ENCODE measurements at regions not wholly inside any gene's neighbourhood (a gene's known extent, or its start where the extent isn't known, plus 50 kb on each side); places are given as distances from the start of the nearest gene placed in this dataset.
"Not testable (repeated sequence)": the region's sequence is repeated elsewhere in the genome, so short reads cannot be mapped to it uniquely, and the experiment has no call there.

DNA sequence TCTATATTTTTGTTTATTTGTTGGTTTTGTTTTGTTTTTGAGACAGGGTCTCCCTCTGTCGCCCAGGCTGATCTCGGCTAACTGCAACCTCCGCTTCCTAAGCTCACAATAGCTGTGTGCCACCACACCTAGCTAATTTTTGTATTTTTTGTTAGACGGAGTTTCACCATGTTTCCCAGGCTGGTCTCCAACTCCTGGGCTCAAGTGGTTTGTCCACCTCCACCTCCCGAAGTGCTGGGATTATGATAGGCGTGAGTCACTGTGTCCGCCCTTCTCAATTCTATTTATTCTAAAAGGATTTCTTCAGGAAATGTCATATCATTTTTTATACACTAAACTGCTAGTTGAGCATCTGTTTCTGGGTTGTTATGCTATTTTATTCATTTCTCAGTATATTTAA is 1206.0 kb downstream of the OLFM4 start:
- Histone ChIP-seq H3K4me1 (ENCODE audit: control insufficient read depth in 2 of 2, insufficient read depth in 2 of 2, low read length in 2 of 2) (no peaks in the 10 kb centered on the region), H3K9ac (ENCODE audit: low read depth in 1 of 2, low read length in 2 of 2) (no peak overlapping the region), H3K4me3 (ENCODE audit: low read length in 2 of 2) (no peak overlapping the region), H3K9me3 (ENCODE audit: control insufficient read depth in 2 of 2, low read length in 2 of 2) (peaks cover under 1 to 3% of the 10 kb centered on the region in 2 donors), H3K27me3 (ENCODE audit: control insufficient read depth in 2 of 2, insufficient read depth in 2 of 2, low read length in 2 of 2) (no peaks in the 10 kb centered on the region), H3K36me3 (ENCODE audit: control insufficient read depth in 2 of 2, insufficient read depth in 2 of 2, low read length in 2 of 2) (no peaks in the 10 kb centered on the region), H3K27ac (ENCODE audit: low read depth in 2 of 2, low read length in 2 of 2) (no peak overlapping the region)

- Histone ChIP-seq H3K27me3 (ENCODE audit: control insufficient read depth in 2 of 2, insufficient read depth in 2 of 2, low read length in 2 of 2) (no peaks in the 10 kb centered on the region), H3K9ac (ENCODE audit: low read depth in 1 of 2, low read length in 2 of 2) (no peak overlapping the region), H3K27ac (ENCODE audit: low read depth in 2 of 2, low read length in 2 of 2) (no peak overlapping the region), H3K4me1 (ENCODE audit: control insufficient read depth in 2 of 2, insufficient read depth in 2 of 2, low read length in 2 of 2) (no peaks in the 10 kb centered on the region), H3K36me3 (ENCODE audit: control insufficient read depth in 2 of 2, insufficient read depth in 2 of 2, low read length in 2 of 2) (no peaks in the 10 kb centered on the region), H3K9me3 (ENCODE audit: control insufficient read depth in 2 of 2, low read length in 2 of 2) (peaks cover 0 to 3% of the 10 kb centered on the region in 2 donors), H3K4me3 (ENCODE audit: low read length in 2 of 2) (no peak overlapping the region)
Observed at GRCh38 chr13:54241719-54242118, 1213.1 kb downstream of the OLFM4 start.

DNA sequence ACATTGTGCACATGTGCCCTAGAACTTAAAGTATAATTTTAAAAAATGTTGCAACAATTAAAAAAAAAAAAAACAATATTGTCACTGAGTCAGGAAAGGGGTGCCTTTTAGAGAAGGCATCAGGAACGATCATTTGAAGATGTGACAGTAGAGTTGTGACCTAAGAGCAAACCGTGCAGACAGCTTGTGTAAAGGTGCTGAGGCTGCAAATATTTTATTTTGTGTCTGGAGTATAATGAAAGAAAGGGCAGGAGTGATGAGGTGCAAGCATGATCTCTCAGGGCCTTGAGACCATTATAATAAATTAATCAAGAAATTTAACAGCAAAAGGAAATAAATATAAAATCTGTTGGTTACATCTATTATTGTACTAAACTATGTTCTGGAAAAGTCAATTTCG is 1219.7 kb downstream of the OLFM4 start:
- Histone ChIP-seq H3K27me3 (ENCODE audit: control insufficient read depth in 2 of 2, insufficient read depth in 2 of 2, low read length in 2 of 2) (no peaks in the 10 kb centered on the region), H3K9ac (ENCODE audit: low read depth in 1 of 2, low read length in 2 of 2) (no peak overlapping the region), H3K27ac (ENCODE audit: low read depth in 2 of 2, low read length in 2 of 2) (no peak overlapping the region), H3K4me3 (ENCODE audit: low read length in 2 of 2) (no peak overlapping the region), H3K4me1 (ENCODE audit: control insufficient read depth in 2 of 2, insufficient read depth in 2 of 2, low read length in 2 of 2) (no peaks in the 10 kb centered on the region), H3K36me3 (ENCODE audit: control insufficient read depth in 2 of 2, insufficient read depth in 2 of 2, low read length in 2 of 2) (no peaks in the 10 kb centered on the region), H3K9me3 (ENCODE audit: control insufficient read depth in 2 of 2, low read length in 2 of 2) (no peaks in the 10 kb centered on the region)

DNA sequence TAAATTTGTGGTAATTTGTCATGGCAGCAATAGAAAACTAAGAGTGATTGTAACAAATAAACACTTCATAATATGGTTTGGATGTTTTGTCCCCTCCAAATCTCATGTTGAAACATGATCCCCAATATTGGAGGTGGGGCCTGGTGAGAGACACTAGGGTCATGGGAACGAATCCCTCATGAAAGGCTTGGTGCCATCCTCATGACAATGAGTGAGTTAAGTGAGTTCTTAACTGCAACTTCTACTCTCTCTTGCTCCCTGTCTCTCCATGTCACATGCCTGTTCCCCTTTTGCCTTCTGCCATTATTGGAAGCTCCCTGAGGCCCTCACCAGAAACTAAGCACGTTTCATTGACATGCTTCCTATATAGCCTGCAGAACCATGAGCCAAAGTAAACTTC is 1233.2 kb downstream of the OLFM4 start:
- H3K36me3 ChIP-seq (ENCODE audit: control insufficient read depth in 2 of 2, insufficient read depth in 2 of 2, low read length in 2 of 2), result no peaks in the 10 kb centered on the region
- H3K4me3 ChIP-seq (ENCODE audit: low read length in 2 of 2), result no peak overlapping the region
- H3K27ac ChIP-seq (ENCODE audit: low read depth in 2 of 2, low read length in 2 of 2), result no peak overlapping the region

GRCh38 chr13:54263868-54264267 is 1235.3 kb downstream of the OLFM4 start:
- Histone ChIP-seq H3K4me3 (ENCODE audit: low read length in 2 of 2) (no peak overlapping the region), H3K27me3 (ENCODE audit: control insufficient read depth in 2 of 2, insufficient read depth in 2 of 2, low read length in 2 of 2) (no peaks in the 10 kb centered on the region), H3K36me3 (ENCODE audit: control insufficient read depth in 2 of 2, insufficient read depth in 2 of 2, low read length in 2 of 2) (no peaks in the 10 kb centered on the region), H3K9ac (ENCODE audit: low read depth in 1 of 2, low read length in 2 of 2) (no peak overlapping the region), H3K4me1 (ENCODE audit: control insufficient read depth in 2 of 2, insufficient read depth in 2 of 2, low read length in 2 of 2) (no peaks in the 10 kb centered on the region), H3K9me3 (ENCODE audit: control insufficient read depth in 2 of 2, low read length in 2 of 2) (no peaks in the 10 kb centered on the region), H3K27ac (ENCODE audit: low read depth in 2 of 2, low read length in 2 of 2) (no peak overlapping the region)

More for the DNA sequence above, 1233.2 kb downstream of the OLFM4 start:
- no peaks in the 10 kb centered on the region for H3K9me3 ChIP-seq (ENCODE audit: control insufficient read depth in 2 of 2, low read length in 2 of 2)
- no peak overlapping the region for H3K9ac ChIP-seq (ENCODE audit: low read depth in 1 of 2, low read length in 2 of 2)
- H3K27me3 ChIP-seq (ENCODE audit: control insufficient read depth in 2 of 2, insufficient read depth in 2 of 2, low read length in 2 of 2), result no peaks in the 10 kb centered on the region
- no peaks in the 10 kb centered on the region for H3K4me1 ChIP-seq (ENCODE audit: control insufficient read depth in 2 of 2, insufficient read depth in 2 of 2, low read length in 2 of 2)

GRCh38 chr13:54267253-54267668 is 1238.6 kb downstream of the OLFM4 start:
- H3K9ac ChIP-seq (ENCODE audit: low read depth in 1 of 2, low read length in 2 of 2); H3K27me3 ChIP-seq (ENCODE audit: control insufficient read depth in 2 of 2, insufficient read depth in 2 of 2, low read length in 2 of 2); H3K27ac ChIP-seq (ENCODE audit: low read depth in 2 of 2, low read length in 2 of 2); H3K36me3 ChIP-seq (ENCODE audit: control insufficient read depth in 2 of 2, insufficient read depth in 2 of 2, low read length in 2 of 2); H3K4me1 ChIP-seq (ENCODE audit: control insufficient read depth in 2 of 2, insufficient read depth in 2 of 2, low read length in 2 of 2); H3K4me3 ChIP-seq (ENCODE audit: low read length in 2 of 2); H3K9me3 ChIP-seq (ENCODE audit: control insufficient read depth in 2 of 2, low read length in 2 of 2): not testable (repeated sequence)

- H3K36me3 ChIP-seq (ENCODE audit: control insufficient read depth in 2 of 2, insufficient read depth in 2 of 2, low read length in 2 of 2); H3K27ac ChIP-seq (ENCODE audit: low read depth in 2 of 2, low read length in 2 of 2): not testable (repeated sequence)
Observed at GRCh38 chr13:54268013-54268695, 1239.5 kb downstream of the OLFM4 start.

GRCh38 chr13:54287062-54287764 is 1258.6 kb downstream of the OLFM4 start:
- no peaks in the 10 kb centered on the region for H3K27me3 ChIP-seq (ENCODE audit: control insufficient read depth in 2 of 2, insufficient read depth in 2 of 2, low read length in 2 of 2)
- H3K4me1 ChIP-seq (ENCODE audit: control insufficient read depth in 2 of 2, insufficient read depth in 2 of 2, low read length in 2 of 2), result no peaks in the 10 kb centered on the region
- no peak overlapping the region for H3K9ac ChIP-seq (ENCODE audit: low read depth in 1 of 2, low read length in 2 of 2)
- H3K27ac ChIP-seq (ENCODE audit: low read depth in 2 of 2, low read length in 2 of 2), result no peak overlapping the region
- no peaks in the 10 kb centered on the region for H3K36me3 ChIP-seq (ENCODE audit: control insufficient read depth in 2 of 2, insufficient read depth in 2 of 2, low read length in 2 of 2)
- H3K4me3 ChIP-seq (ENCODE audit: low read length in 2 of 2), result no peak overlapping the region
- H3K9me3 ChIP-seq (ENCODE audit: control insufficient read depth in 2 of 2, low read length in 2 of 2), result peaks cover 0 to 2% of the 10 kb centered on the region in 2 donors

More at GRCh38 chr13:54268013-54268695, 1239.5 kb downstream of the OLFM4 start:
- H3K4me1 ChIP-seq (ENCODE audit: control insufficient read depth in 2 of 2, insufficient read depth in 2 of 2, low read length in 2 of 2); H3K9me3 ChIP-seq (ENCODE audit: control insufficient read depth in 2 of 2, low read length in 2 of 2); H3K27me3 ChIP-seq (ENCODE audit: control insufficient read depth in 2 of 2, insufficient read depth in 2 of 2, low read length in 2 of 2); H3K9ac ChIP-seq (ENCODE audit: low read depth in 1 of 2, low read length in 2 of 2); H3K4me3 ChIP-seq (ENCODE audit: low read length in 2 of 2): not testable (repeated sequence)

- no peak overlapping the region for H3K9ac ChIP-seq (ENCODE audit: low read depth in 1 of 2, low read length in 2 of 2)
- no peak overlapping the region for H3K4me3 ChIP-seq (ENCODE audit: low read length in 2 of 2)
- H3K9me3 ChIP-seq (ENCODE audit: control insufficient read depth in 2 of 2, low read length in 2 of 2), result no peaks in the 10 kb centered on the region
- H3K4me1 ChIP-seq (ENCODE audit: control insufficient read depth in 2 of 2, insufficient read depth in 2 of 2, low read length in 2 of 2), result no peaks in the 10 kb centered on the region
- H3K27ac ChIP-seq (ENCODE audit: low read depth in 2 of 2, low read length in 2 of 2), result no peak overlapping the region
- no peaks in the 10 kb centered on the region for H3K36me3 ChIP-seq (ENCODE audit: control insufficient read depth in 2 of 2, insufficient read depth in 2 of 2, low read length in 2 of 2)
- H3K27me3 ChIP-seq (ENCODE audit: control insufficient read depth in 2 of 2, insufficient read depth in 2 of 2, low read length in 2 of 2), result no peaks in the 10 kb centered on the region
Observed at GRCh38 chr13:54301085-54301484, 1272.5 kb downstream of the OLFM4 start.

DNA sequence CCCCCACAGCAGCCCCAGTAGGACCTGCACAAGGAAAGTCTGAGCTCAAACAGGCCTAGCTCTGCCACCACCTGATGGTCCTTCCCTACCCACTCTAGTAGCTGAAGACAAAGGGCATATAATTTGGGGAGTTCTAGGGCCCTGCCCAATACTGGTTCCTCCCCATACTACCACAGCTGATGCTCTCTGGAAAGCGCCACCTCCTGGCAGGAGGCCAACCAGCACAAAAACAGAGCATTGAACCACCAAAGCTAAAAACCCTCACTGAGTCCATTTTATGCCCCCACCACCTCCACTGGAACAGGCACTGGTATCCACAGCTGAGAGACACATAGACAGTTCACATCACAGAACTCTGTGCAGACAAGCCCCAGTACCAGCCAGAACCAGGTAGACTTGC is 1276.8 kb downstream of the OLFM4 start:
- Histone ChIP-seq H3K36me3 (ENCODE audit: control insufficient read depth in 2 of 2, insufficient read depth in 2 of 2, low read length in 2 of 2) (no peaks in the 10 kb centered on the region), H3K4me1 (ENCODE audit: control insufficient read depth in 2 of 2, insufficient read depth in 2 of 2, low read length in 2 of 2) (no peaks in the 10 kb centered on the region), H3K4me3 (ENCODE audit: low read length in 2 of 2) (no peak overlapping the region), H3K9ac (ENCODE audit: low read depth in 1 of 2, low read length in 2 of 2) (no peak overlapping the region), H3K27ac (ENCODE audit: low read depth in 2 of 2, low read length in 2 of 2) (no peak overlapping the region), H3K27me3 (ENCODE audit: control insufficient read depth in 2 of 2, insufficient read depth in 2 of 2, low read length in 2 of 2) (no peaks in the 10 kb centered on the region), H3K9me3 (ENCODE audit: control insufficient read depth in 2 of 2, low read length in 2 of 2) (no peaks in the 10 kb centered on the region)

Data from mucosa of rectum (tissue), 2 donors.